ENCODE measurements at regions not wholly inside any gene's neighbourhood (a gene's known extent, or its start where the extent isn't known, plus 50 kb on each side); places are given as distances from the start of the nearest gene placed in this dataset.

GRCh38 chr7:41803569-41803968 is 100.7 kb upstream of the INHBA start:
- no peak for DNase-seq (ENCODE audit: low read depth in 2 of 3, low spot score in 1 of 3)

GRCh38 chr7:41796331-41796730 is 93.4 kb upstream of the INHBA start:
- DNase-seq (ENCODE audit: low read depth in 2 of 3, low spot score in 1 of 3), result no peak

GRCh38 chr7:41795276-41795833 is 92.5 kb upstream of the INHBA start:
- no peak for DNase-seq (ENCODE audit: low read depth in 2 of 3, low spot score in 1 of 3)

GRCh38 chr7:41793556-41793955 is 90.7 kb upstream of the INHBA start:
- DNase-seq (ENCODE audit: low read depth in 2 of 3, low spot score in 1 of 3), result no peak

GRCh38 chr7:41792120-41792519 is 89.2 kb upstream of the INHBA start:
- no peak for DNase-seq (ENCODE audit: low read depth in 2 of 3, low spot score in 1 of 3)

GRCh38 chr7:41788556-41788955 is 85.7 kb upstream of the INHBA start:
- DNase-seq (ENCODE audit: low read depth in 2 of 3, low spot score in 1 of 3), result no peak

- DNase-seq (ENCODE audit: low read depth in 2 of 3, low spot score in 1 of 3), result no peak
These were observed 84.9 kb upstream of the INHBA start for GRCh38 chr7:41787651-41788350.

GRCh38 chr7:41786944-41787343 is 84.1 kb upstream of the INHBA start:
- DNase-seq (ENCODE audit: low read depth in 2 of 3, low spot score in 1 of 3), result no peak

- DNase-seq (ENCODE audit: low read depth in 2 of 3, low spot score in 1 of 3), result no peak
These were observed 83.5 kb upstream of the INHBA start for GRCh38 chr7:41786404-41786803.

- no peak for DNase-seq (ENCODE audit: low read depth in 2 of 3, low spot score in 1 of 3)
These were observed 83.0 kb upstream of the INHBA start for GRCh38 chr7:41785840-41786239.

- DNase-seq (ENCODE audit: low read depth in 2 of 3, low spot score in 1 of 3), result no peak
These were observed 82.4 kb upstream of the INHBA start for GRCh38 chr7:41785265-41785664.

- no peak for DNase-seq (ENCODE audit: low read depth in 2 of 3, low spot score in 1 of 3)
These were observed 77.0 kb upstream of the INHBA start for GRCh38 chr7:41779918-41780317.

GRCh38 chr7:41777894-41778596 is 75.2 kb upstream of the INHBA start:
- no peak for DNase-seq (ENCODE audit: low read depth in 2 of 3, low spot score in 1 of 3)

GRCh38 chr7:41774966-41775365 is 72.1 kb upstream of the INHBA start:
- no peak for DNase-seq (ENCODE audit: low read depth in 2 of 3, low spot score in 1 of 3)

GRCh38 chr7:41773756-41774155 is 70.9 kb upstream of the INHBA start:
- no peak for DNase-seq (ENCODE audit: low read depth in 2 of 3, low spot score in 1 of 3)

GRCh38 chr7:41771717-41772116 is 68.8 kb upstream of the INHBA start:
- DNase-seq (ENCODE audit: low read depth in 2 of 3, low spot score in 1 of 3), result no peak

GRCh38 chr7:41769162-41769561 is 66.3 kb upstream of the INHBA start:
- DNase-seq (ENCODE audit: low read depth in 2 of 3, low spot score in 1 of 3), result no peak

GRCh38 chr7:41763626-41764025 is 60.7 kb upstream of the INHBA start:
- DNase-seq (ENCODE audit: low read depth in 2 of 3, low spot score in 1 of 3), result no peak

GRCh38 chr7:41762641-41763040 is 59.8 kb upstream of the INHBA start:
- DNase-seq (ENCODE audit: low read depth in 2 of 3, low spot score in 1 of 3), result no peak

- no peak for DNase-seq (ENCODE audit: low read depth in 2 of 3, low spot score in 1 of 3)
These were observed 57.4 kb upstream of the INHBA start for GRCh38 chr7:41760293-41760692.

GRCh38 chr7:41758321-41758720 is 55.4 kb upstream of the INHBA start:
- no peak for DNase-seq (ENCODE audit: low read depth in 2 of 3, low spot score in 1 of 3)

- DNase-seq (ENCODE audit: low read depth in 2 of 3, low spot score in 1 of 3), result no peak
These were observed 53.8 kb upstream of the INHBA start for GRCh38 chr7:41756650-41757182.
